MM.1S (cell line): ENCODE measurements at regions not wholly inside any gene's neighbourhood (a gene's known extent, or its start where the extent isn't known, plus 50 kb on each side); places are given as distances from the start of the nearest gene placed in this dataset.

Source experiments
- EZH2 ChIP-seq: fragments of 300-600 bp; sonication (generic); optimal IDR thresholded peaks from 2 replicates; pipeline ENCODE3; 2017; ENCODE audit warnings: low read depth, mild to moderate bottlenecking, antibody characterized with exemption, low read length, mixed read lengths
- EZH2phosphoT487 ChIP-seq: fragments of 300-600 bp; sonication (generic); IDR thresholded peaks from 2 replicates; pipeline ENCODE4 v1.6.1; 2018; ENCODE audit warnings: antibody characterized with exemption, low read length
- TF ChIP-seq, protein P1 (sequence below): fragments of 300-600 bp; sonication (generic); IDR thresholded peaks from 2 replicates; pipeline ENCODE4 v1.5.1; 2016; ENCODE audit warnings: antibody characterized with exemption, low read length, mixed read lengths

GRCh38 chr3:77902675-77903074 is 862.8 kb downstream of the ROBO2 start:
- TF ChIP-seq, protein P1, sequence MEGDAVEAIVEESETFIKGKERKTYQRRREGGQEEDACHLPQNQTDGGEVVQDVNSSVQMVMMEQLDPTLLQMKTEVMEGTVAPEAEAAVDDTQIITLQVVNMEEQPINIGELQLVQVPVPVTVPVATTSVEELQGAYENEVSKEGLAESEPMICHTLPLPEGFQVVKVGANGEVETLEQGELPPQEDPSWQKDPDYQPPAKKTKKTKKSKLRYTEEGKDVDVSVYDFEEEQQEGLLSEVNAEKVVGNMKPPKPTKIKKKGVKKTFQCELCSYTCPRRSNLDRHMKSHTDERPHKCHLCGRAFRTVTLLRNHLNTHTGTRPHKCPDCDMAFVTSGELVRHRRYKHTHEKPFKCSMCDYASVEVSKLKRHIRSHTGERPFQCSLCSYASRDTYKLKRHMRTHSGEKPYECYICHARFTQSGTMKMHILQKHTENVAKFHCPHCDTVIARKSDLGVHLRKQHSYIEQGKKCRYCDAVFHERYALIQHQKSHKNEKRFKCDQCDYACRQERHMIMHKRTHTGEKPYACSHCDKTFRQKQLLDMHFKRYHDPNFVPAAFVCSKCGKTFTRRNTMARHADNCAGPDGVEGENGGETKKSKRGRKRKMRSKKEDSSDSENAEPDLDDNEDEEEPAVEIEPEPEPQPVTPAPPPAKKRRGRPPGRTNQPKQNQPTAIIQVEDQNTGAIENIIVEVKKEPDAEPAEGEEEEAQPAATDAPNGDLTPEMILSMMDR: no peak
- TF ChIP-seq EZH2phosphoT487 (no peak), EZH2 (no peak)
